ENCODE measurements at regions not wholly inside any gene's neighbourhood (a gene's known extent, or its start where the extent isn't known, plus 50 kb on each side); places are given as distances from the start of the nearest gene placed in this dataset.

DNA sequence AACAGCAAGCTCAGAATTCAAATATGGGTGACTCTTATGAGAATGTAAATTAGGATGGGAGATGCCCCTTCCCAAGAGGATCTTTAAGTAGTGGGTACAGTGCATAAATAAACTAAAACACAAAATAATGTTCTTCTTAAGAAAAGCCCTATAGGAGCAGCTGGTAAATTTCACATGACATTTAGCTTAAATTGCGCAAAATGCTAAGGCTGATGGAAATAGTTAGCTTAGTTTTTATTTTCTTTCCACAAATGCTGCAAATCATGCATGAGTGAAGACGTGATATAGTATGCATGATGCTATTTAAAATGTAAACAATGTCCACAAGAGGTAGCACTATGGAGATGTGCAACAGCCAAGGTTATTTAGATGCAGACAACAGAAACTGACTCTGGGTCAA is 328.1 kb downstream of the ATP23 start:
- H3K27me3 Mint-ChIP-seq = no peaks in the 10 kb centered on the region
- no peak overlapping the region for H3K27ac Mint-ChIP-seq
- no peaks in the 10 kb centered on the region for H3K36me3 Mint-ChIP-seq
- no peak for DNase-seq
- no peaks in the 10 kb centered on the region for H3K4me1 Mint-ChIP-seq (ENCODE audit: low read depth)
- POLR2A ChIA-PET = no interaction called here
- no peak overlapping the region for H3K4me3 Mint-ChIP-seq
- CTCF ChIA-PET = no interaction called here
- peaks cover 4% of the 10 kb centered on the region for H3K9me3 Mint-ChIP-seq
- intact Hi-C loops (cut with micrococcal nuclease) = no loop called here

DNA sequence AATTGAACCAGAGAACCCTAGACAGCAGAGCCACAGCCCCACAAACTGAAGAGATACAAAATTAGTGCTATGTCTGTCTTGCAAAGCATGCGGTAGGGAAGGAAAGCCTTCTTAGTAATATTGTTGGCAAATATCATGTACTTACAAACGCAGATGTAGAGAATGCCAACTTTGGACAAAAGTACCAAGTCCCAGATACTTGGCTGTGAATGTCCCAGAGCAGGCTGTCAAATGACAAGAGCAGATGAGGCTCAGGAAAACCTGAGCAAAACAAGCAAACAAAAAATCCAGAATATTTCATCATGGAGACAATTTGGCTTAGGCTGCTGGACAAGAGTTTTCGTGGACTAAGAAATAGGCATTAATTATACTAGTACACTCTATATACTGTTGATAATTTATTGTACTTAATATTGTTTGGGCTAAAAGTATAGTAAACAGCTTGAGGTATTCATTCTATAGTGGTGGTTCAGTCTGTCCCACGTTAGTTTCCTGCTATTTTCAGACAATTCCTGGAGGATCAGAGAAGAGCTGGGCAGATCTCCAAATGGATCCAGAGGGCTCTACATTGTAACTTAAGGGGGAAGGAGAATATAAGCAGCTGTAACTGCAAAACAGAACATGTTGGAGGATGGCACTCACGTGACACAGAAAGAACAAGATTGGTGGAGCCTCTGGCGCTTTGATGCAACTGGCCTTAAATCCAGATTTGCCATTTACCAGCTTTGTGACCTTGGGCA is 329.8 kb downstream of the ATP23 start:
- Mint-ChIP-seq H3K27me3 (no peaks in the 10 kb centered on the region), H3K36me3 (no peaks in the 10 kb centered on the region), H3K4me3 (no peak overlapping the region), H3K9me3 (no peaks in the 10 kb centered on the region), H3K4me1 (ENCODE audit: low read depth) (no peaks in the 10 kb centered on the region), H3K27ac (no peak overlapping the region)
- ChIA-PET POLR2A (no interaction called here), CTCF (no interaction called here)
- intact Hi-C loops (cut with micrococcal nuclease) = no loop called here
- DNase-seq = no peak

DNA sequence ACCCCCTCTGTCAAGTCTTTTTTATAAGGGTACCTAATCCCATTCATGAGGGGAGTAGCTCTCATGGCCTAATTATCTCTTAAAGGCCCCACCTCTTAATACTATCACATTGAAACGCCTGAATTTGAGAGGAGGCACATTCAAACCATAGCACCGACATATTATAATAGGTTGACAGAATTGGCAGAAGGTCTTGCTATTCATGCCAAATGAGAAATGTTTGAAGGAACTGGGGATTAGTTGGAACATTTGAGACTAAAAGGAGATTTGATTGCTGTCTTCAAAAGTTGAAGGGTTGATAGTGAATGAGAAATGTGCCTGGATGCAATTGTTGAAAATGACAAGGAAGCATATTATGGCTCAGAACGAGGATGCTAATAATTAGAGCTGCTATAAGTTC is 331.1 kb downstream of the ATP23 start:
- Mint-ChIP-seq H3K4me1 (ENCODE audit: low read depth) (no peaks in the 10 kb centered on the region), H3K4me3 (no peak overlapping the region), H3K36me3 (no peaks in the 10 kb centered on the region), H3K9me3 (peaks cover 10% of the 10 kb centered on the region), H3K27ac (no peak overlapping the region), H3K27me3 (no peaks in the 10 kb centered on the region)
- no peak for DNase-seq
- ChIA-PET CTCF (no interaction called here), POLR2A (no interaction called here)
- intact Hi-C loops (cut with micrococcal nuclease) = no loop called here

DNA sequence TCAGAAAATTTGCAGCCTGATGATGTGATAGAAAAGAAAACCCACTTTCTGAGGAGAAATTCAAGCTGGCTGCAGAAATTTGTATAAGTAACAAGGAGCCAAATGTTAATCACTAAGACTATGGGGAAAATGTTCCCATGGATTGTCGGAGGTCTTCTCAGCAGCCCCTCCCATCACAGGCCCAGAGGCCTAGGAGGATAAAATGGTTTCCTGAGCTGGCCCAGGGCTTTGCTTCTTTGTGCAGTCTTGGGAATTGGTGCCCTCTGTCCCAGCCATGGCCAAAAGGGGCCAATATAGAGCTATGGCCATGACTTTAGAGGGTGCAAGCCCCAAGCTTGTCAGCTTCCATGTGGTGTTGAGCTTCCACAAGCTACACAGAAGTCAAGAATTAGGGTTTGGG is 335.9 kb downstream of the ATP23 start:
- no peaks in the 10 kb centered on the region for H3K4me1 Mint-ChIP-seq (ENCODE audit: low read depth)
- H3K4me3 Mint-ChIP-seq = no peak overlapping the region
- peaks cover 24% of the 10 kb centered on the region for H3K9me3 Mint-ChIP-seq
- no peaks in the 10 kb centered on the region for H3K27me3 Mint-ChIP-seq
- intact Hi-C loops (cut with micrococcal nuclease) = no loop called here
- POLR2A ChIA-PET = no interaction called here
- no peak for DNase-seq
- H3K36me3 Mint-ChIP-seq = no peaks in the 10 kb centered on the region
- CTCF ChIA-PET = no interaction called here
- no peak overlapping the region for H3K27ac Mint-ChIP-seq

DNA sequence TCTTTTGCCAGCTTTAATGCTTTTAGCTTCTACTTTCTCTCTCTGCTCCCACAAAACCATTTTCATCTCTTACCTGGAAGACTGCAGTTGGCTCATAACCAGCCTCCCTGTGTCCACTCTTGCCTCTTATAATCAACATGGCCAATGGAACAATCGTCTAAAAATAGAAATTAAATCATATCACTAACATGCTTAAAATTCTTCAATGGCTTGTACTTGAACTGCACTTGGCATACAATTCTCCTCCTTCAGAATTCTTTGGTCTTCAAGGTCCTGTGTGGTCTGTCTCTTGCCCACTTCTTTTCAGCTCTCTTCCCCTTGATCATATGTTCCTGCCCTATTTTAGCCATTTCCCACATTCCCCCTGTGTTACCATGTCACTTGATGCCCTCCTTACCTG is 342.2 kb downstream of the ATP23 start:
- Mint-ChIP-seq H3K27ac (no peak overlapping the region), H3K27me3 (peaks cover 3% of the 10 kb centered on the region), H3K36me3 (no peaks in the 10 kb centered on the region), H3K9me3 (peaks cover 9% of the 10 kb centered on the region), H3K4me3 (no peak overlapping the region), H3K4me1 (ENCODE audit: low read depth) (no peaks in the 10 kb centered on the region)
- CTCF ChIA-PET = no interaction called here
- intact Hi-C loops (cut with micrococcal nuclease) = no loop called here
- DNase-seq = no peak
- POLR2A ChIA-PET = no interaction called here

DNA sequence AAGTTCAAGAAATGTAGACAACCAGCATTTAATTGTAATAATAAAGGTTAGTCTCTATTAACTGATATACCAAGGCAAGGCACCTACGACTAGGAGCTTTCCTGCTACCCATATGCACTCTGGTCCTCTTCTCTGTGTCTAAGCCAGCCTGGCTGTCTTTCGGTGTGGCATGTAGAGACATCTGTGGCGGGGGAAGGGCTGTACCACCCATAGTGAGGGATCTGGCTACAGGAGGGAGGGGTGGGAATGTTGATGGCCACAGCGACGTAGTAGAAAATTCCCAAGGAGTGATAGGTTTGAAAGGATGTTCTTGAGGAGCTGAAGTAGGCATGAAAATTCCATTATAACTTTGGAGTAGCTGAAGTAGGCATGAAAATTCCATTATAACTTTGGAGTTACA is 344.2 kb downstream of the ATP23 start:
- ChIA-PET CTCF (no interaction called here), POLR2A (no interaction called here)
- Mint-ChIP-seq H3K36me3 (no peaks in the 10 kb centered on the region), H3K27me3 (peaks cover 3% of the 10 kb centered on the region), H3K4me1 (ENCODE audit: low read depth) (no peaks in the 10 kb centered on the region), H3K4me3 (no peak overlapping the region), H3K9me3 (peaks cover 8% of the 10 kb centered on the region), H3K27ac (no peak overlapping the region)
- DNase-seq = no peak
- intact Hi-C loops (cut with micrococcal nuclease) = no loop called here

DNA sequence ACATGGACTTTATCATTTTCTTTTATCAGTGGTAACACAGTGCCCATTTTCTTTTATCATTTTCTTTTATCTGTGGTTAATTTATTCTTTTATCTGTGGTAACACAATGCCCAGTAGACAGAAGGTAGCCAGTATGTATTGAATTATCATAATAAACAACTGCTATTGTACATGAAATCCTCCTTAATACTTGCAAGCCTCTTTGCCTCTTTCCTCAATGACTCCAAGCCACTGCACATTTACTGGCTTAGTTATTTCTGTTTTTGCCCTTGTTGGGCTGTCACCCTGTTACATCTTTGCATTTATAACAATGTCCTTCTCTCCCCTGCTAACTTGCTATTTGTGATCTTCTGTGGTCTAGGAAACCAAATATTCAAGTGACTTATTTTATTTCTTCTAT is 345.0 kb downstream of the ATP23 start:
- Mint-ChIP-seq H3K27me3 (peaks cover 3% of the 10 kb centered on the region), H3K4me3 (no peak overlapping the region), H3K36me3 (no peaks in the 10 kb centered on the region), H3K4me1 (ENCODE audit: low read depth) (no peaks in the 10 kb centered on the region), H3K9me3 (peaks cover 5% of the 10 kb centered on the region), H3K27ac (no peak overlapping the region)
- intact Hi-C loops (cut with micrococcal nuclease) = no loop called here
- CTCF ChIA-PET = no interaction called here
- POLR2A ChIA-PET = no interaction called here
- no peak for DNase-seq

DNA sequence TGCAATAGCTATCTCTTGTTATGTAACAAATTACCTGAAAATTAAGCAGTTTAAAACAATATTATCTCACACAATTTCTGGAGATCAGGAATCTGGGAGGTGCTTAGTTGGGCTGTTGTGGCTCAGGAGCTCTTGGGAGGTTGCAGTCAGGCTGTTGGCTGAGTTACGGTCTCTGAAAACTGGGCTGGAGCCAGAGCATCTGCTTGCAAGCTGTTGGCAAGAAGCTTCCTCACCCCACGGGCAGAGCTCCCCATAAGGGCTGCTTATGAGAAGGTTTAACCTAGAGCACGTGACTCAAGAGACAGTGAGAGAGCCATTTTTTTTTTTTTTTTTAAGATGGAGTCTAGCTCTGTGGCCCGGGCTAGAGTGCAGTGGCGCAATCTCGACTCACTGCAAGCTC is 346.8 kb downstream of the ATP23 start:
- H3K36me3 Mint-ChIP-seq = no peaks in the 10 kb centered on the region
- no peaks in the 10 kb centered on the region for H3K9me3 Mint-ChIP-seq

DNA sequence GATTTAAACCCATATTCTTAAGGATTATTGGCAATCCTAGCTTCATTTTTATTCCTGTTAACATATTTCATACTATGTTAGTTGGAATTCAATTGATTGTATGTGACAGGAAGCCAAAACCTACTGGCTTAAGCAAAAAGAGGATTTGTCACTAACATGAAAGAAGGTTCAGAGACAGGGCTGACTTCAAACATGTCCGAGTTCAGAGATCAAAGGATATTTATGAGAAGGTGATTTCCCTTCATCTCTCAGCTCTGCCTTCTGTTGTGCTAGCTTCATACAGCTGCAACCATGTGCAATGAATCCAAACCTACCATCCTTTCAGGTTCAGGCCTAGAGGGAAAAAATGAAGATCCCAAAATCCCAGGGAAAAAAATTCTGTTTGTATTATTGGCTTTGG is 349.7 kb downstream of the ATP23 start:
- Mint-ChIP-seq H3K4me3 (no peak overlapping the region), H3K27me3 (peaks cover 3% of the 10 kb centered on the region), H3K36me3 (no peaks in the 10 kb centered on the region), H3K4me1 (ENCODE audit: low read depth) (no peaks in the 10 kb centered on the region), H3K27ac (no peak overlapping the region), H3K9me3 (no peaks in the 10 kb centered on the region)
- DNase-seq = no peak
- intact Hi-C loops (cut with micrococcal nuclease) = no loop called here
- POLR2A ChIA-PET = interaction anchor here (0.6 kb wide), 1 partner anchor 729 kb away, joined by 3 read pairs; no protein-coding TSS in a partner anchor
- CTCF ChIA-PET = no interaction called here

More for the DNA sequence above, 346.8 kb downstream of the ATP23 start:
- Mint-ChIP-seq H3K4me1 (ENCODE audit: low read depth) (no peaks in the 10 kb centered on the region), H3K27me3 (peaks cover 3% of the 10 kb centered on the region), H3K27ac (no peak overlapping the region), H3K4me3 (no peak overlapping the region)
- POLR2A ChIA-PET = no interaction called here
- intact Hi-C loops (cut with micrococcal nuclease) = no loop called here
- CTCF ChIA-PET = no interaction called here
- no peak for DNase-seq

DNA sequence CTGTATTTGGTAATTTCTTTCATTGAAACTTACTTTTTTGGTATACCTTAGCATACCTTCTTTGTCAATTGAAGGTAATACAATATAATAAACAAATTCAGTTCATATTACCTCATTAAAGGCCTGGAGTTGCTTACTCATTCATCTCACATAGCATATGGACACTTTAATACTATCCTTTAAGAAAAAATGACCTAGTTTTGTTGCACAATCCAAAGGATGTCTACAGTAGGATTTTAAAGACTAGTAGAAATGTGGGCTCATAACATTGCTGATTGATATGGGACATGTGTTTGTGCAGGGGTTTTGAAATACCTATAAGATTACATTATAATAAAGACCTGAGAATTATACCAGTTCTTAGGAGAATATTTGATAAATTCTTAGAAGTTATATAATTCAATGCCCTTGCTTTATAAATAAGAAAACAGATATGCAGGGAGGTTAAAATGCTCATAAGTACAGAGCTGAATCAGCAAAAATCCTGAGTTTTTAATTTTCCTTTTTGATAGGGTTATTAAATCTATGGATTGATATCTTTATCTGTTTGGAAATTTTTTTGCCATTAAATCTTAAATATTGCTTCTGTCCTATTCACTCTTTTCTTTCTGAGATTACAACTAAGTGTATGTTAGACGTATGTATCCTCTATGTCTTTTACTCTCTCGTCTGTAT is 352.1 kb downstream of the ATP23 start:
- H3K27me3 Mint-ChIP-seq = peaks cover 11% of the 10 kb centered on the region
- H3K4me3 Mint-ChIP-seq = no peak overlapping the region
- H3K4me1 Mint-ChIP-seq (ENCODE audit: low read depth) = no peaks in the 10 kb centered on the region
- intact Hi-C loops (cut with micrococcal nuclease) = no loop called here
- no peak for DNase-seq
- H3K36me3 Mint-ChIP-seq = no peaks in the 10 kb centered on the region
- POLR2A ChIA-PET = no interaction called here
- CTCF ChIA-PET = no interaction called here
- no peaks in the 10 kb centered on the region for H3K9me3 Mint-ChIP-seq
- no peak overlapping the region for H3K27ac Mint-ChIP-seq

DNA sequence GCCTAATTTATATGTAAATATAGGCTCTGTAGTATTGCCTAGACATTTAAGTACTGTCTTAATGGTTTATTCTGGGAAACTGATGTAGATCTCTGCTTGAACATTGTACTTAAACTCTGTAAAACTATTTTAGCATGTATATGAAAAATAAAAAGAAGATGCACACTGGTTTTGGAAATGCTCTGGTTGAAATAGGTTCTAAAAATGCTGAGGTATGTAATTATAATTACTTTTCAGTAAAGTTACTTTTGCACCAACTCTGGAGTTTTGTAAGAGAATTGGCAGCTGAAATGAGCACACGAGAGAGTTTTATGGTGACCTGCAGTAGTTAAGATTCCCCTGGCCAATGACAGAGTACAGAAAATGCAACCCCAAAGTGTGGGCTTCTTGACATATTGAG is 353.9 kb downstream of the ATP23 start:
- Mint-ChIP-seq H3K9me3 (no peaks in the 10 kb centered on the region), H3K4me1 (ENCODE audit: low read depth) (no peaks in the 10 kb centered on the region), H3K27me3 (peaks cover 11% of the 10 kb centered on the region), H3K4me3 (no peak overlapping the region), H3K27ac (no peak overlapping the region), H3K36me3 (no peaks in the 10 kb centered on the region)
- intact Hi-C loops (cut with micrococcal nuclease) = no loop called here
- ChIA-PET CTCF (no interaction called here), POLR2A (no interaction called here)
- no peak for DNase-seq

DNA sequence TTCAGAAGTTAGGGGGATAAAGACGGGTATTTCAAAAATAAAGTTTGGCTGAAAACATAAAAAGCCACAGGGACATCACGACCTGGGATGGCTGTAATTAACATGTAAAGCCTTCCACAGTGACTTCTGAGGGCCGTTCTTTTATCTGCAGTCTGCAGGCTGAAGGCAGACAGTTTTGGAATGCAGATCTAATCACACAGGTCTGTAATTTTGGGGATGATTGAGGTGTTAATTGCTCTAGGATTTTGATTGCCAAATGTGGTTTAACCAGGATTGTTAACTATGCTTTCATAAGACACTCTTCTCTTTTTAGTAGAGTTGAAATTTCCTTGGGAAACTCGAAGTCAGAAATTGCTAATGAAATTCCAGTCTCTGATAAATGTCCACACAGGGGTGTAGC is 355.5 kb downstream of the ATP23 start:
- ChIA-PET POLR2A (no interaction called here), CTCF (no interaction called here)
- intact Hi-C loops (cut with micrococcal nuclease) = no loop called here
- H3K27ac Mint-ChIP-seq = no peak overlapping the region
- no peaks in the 10 kb centered on the region for H3K9me3 Mint-ChIP-seq
- H3K36me3 Mint-ChIP-seq = no peaks in the 10 kb centered on the region
- H3K4me1 Mint-ChIP-seq (ENCODE audit: low read depth) = no peaks in the 10 kb centered on the region
- H3K4me3 Mint-ChIP-seq = no peak overlapping the region
- DNase-seq = no peak
- H3K27me3 Mint-ChIP-seq = peaks cover 11% of the 10 kb centered on the region

DNA sequence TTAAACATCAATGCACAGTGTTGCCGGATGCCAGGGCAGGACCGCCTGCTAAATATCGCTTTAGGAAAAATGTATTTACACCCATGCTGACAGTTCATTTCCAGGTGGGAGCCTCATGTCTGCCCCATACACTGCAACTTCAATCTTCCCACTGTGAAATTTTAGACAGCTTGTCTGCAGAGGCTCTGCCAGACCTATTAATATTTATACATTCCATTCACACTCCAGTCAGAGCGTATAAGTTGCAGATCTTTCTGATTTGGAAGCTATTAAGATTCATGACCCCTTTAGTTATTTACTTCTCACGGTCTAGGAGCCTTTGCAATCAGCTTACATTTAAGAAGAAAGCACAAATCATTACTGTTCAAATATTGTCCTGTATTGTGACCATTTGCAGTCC is 357.4 kb downstream of the ATP23 start:
- Mint-ChIP-seq H3K27me3 (peaks cover 10% of the 10 kb centered on the region), H3K36me3 (no peaks in the 10 kb centered on the region), H3K27ac (no peak overlapping the region), H3K4me3 (no peak overlapping the region), H3K9me3 (no peaks in the 10 kb centered on the region), H3K4me1 (ENCODE audit: low read depth) (no peaks in the 10 kb centered on the region)
- ChIA-PET CTCF (no interaction called here), POLR2A (no interaction called here)
- intact Hi-C loops (cut with micrococcal nuclease) = no loop called here
- no peak for DNase-seq

Measured in activated CD4-positive, alpha-beta memory T cell treated with anti-CD3 and anti-CD28 coated beads for 36 hours (primary cell).